Activated T-helper 17 cell treated with anti-CD3 and anti-CD28 coated beads, Interleukin-2, amount 50 U/mL, for 72 hours (primary cell): ENCODE measurements at regions not wholly inside any gene's neighbourhood (a gene's known extent, or its start where the extent isn't known, plus 50 kb on each side); places are given as distances from the start of the nearest gene placed in this dataset.
"Not testable (repeated sequence)": the region's sequence is repeated elsewhere in the genome, so short reads cannot be mapped to it uniquely, and the experiment has no call there.

Experiments
- ATAC-seq: fragments of 150-1000 bp; cut with Tn5 transposase; replicated peaks from 2 replicates; pipeline ENCODE4 v1.10.0; 2021; ENCODE audit warnings: mild to moderate bottlenecking, moderate library complexity
- H3K27ac Mint-ChIP-seq: one replicate; pipeline ENCODE4 v1.8.0; 2022; ENCODE audit warnings: mixed read lengths
- H3K27me3 Mint-ChIP-seq: one replicate; pipeline ENCODE4 v1.8.0; 2022; ENCODE audit warnings: mixed read lengths
- H3K36me3 Mint-ChIP-seq: one replicate; pipeline ENCODE4 v1.8.0; 2022; ENCODE audit warnings: low read depth, mild to moderate bottlenecking, mixed read lengths
- H3K4me1 Mint-ChIP-seq: one replicate; pipeline ENCODE4 v1.8.0; 2022; ENCODE audit warnings: mixed read lengths
- H3K4me3 Mint-ChIP-seq: one replicate; pipeline ENCODE4 v1.8.0; 2022; ENCODE audit warnings: mild to moderate bottlenecking, mixed read lengths
- H3K9me3 Mint-ChIP-seq: one replicate; pipeline ENCODE4 v1.8.0; 2022; ENCODE audit warnings: mixed read lengths

DNA sequence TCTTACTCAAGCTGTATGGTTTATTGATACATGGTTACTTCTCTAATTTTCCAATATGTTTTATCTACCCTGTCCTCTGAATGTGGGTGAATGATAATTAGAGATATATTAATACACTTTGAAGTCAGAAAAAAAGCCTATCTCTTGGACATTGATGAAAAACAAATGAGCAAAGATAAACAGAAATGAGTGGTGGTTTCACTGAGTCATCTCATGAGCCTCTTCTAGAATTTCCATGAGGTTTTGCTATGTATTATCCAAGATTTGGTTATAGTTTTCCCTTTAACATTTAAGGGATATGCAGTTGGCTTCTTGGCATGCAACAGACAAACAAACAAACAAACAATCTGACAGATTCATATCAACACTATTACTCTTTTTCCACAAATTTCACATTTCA, 586.8 kb downstream of the RFPL4B start:
- Mint-ChIP-seq H3K4me1 (no peaks in the 10 kb centered on the region), H3K4me3 (no peak overlapping the region), H3K9me3 (no peaks in the 10 kb centered on the region), H3K27ac (no peak overlapping the region), H3K36me3 (no peaks in the 10 kb centered on the region), H3K27me3 (no peaks in the 10 kb centered on the region)
- no peak for ATAC-seq

DNA sequence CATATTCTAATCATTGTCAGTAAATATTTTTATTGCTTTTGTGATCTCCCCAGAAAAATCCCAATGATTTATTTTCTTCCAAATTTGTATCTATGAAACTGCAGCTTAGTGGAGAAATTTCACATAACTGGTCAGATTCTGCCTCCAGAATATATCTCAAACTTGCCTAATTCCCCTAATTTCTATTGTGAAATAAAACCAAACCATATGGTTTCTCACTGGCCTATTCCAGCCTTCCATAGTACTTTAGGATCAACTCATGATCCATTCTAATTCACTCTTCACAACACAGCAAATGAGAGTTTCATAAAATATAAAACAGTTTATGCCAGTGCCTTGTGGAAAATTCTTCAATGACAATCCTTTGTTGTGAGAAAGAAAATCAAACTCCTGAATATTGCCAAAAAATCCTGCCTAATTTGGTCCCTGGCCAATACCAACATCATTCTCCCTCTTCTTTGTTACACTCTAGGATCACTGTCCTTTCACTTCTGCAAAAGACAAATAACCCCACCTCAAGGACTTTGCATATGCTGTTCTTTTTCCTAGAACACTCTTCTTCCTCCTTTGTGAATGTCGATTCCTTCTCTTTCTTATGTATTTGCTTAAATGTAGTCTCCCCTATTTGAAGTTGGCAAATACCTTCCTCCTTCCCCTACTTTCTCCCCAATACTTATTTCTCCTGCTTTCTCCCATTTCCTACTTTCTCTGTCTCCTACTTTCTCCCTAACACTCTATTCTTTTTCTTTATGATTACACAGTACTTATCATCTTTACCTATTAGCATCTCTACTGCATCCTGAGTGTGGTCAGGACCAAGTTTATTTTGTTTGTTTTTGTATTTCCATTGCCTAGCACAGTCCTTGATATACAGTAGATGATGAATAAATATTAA, 587.5 kb downstream of the RFPL4B start:
- Mint-ChIP-seq H3K9me3 (no peaks in the 10 kb centered on the region), H3K27me3 (no peaks in the 10 kb centered on the region), H3K4me3 (no peak overlapping the region), H3K27ac (no peak overlapping the region), H3K4me1 (no peaks in the 10 kb centered on the region), H3K36me3 (no peaks in the 10 kb centered on the region)
- ATAC-seq = no peak

DNA sequence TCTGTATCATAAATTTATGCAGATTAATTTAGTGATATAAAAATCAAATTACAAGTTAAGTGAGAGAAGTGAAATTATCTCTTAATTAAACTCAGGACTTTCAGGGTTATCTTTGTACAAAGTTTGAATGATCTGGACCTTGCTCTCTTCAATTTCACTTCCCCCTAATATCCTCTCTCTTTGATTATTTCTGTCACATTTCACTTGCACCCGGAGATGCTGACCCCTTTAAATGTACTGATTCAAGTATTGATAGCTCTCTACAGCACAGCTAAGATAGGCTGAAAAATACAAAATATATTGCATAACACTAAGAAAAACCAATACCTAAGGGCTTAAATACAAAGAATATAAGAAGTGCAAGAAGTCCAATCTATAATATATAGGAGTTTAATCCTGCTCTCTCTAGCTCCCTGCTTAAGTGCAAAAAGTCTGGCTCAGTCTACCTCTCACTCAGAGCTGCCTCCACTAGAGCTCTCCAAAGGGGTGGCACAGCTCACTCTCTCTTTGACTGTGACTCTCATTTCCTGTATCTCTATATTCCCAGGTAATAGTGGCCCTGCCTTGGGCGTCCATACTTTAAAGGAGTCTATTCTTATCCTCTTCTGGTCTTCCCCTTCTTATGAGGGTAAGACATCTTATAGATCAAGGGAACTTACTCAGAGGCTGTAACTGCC, 588.4 kb downstream of the RFPL4B start:
- no peaks in the 10 kb centered on the region for H3K36me3 Mint-ChIP-seq
- no peaks in the 10 kb centered on the region for H3K27me3 Mint-ChIP-seq
- H3K9me3 Mint-ChIP-seq = no peaks in the 10 kb centered on the region
- H3K4me1 Mint-ChIP-seq = no peaks in the 10 kb centered on the region
- no peak for ATAC-seq
- H3K4me3 Mint-ChIP-seq = no peak overlapping the region
- no peak overlapping the region for H3K27ac Mint-ChIP-seq

DNA sequence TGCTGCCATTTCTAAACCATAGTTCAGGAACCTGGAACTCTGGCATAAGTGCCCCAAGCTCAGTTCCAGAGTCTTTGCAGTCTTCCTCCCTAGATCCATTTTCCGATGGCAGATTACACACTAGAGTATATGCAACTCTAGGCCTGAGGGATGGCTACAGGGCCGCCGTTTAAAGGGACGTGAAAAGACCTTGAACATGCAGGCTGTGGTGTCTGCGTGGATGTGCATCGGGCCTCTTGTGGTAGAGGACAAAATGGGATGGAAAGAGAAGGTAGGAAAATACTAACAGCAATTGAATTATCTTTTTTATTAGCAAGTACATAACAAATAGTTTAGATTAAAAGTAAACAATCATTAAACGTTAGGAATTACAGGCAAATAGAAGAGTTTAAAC, 588.9 kb downstream of the RFPL4B start:
- no peak overlapping the region for H3K4me3 Mint-ChIP-seq
- H3K27ac Mint-ChIP-seq = no peak overlapping the region
- no peaks in the 10 kb centered on the region for H3K36me3 Mint-ChIP-seq
- no peaks in the 10 kb centered on the region for H3K27me3 Mint-ChIP-seq
- H3K9me3 Mint-ChIP-seq = no peaks in the 10 kb centered on the region
- no peaks in the 10 kb centered on the region for H3K4me1 Mint-ChIP-seq
- ATAC-seq = no peak

DNA sequence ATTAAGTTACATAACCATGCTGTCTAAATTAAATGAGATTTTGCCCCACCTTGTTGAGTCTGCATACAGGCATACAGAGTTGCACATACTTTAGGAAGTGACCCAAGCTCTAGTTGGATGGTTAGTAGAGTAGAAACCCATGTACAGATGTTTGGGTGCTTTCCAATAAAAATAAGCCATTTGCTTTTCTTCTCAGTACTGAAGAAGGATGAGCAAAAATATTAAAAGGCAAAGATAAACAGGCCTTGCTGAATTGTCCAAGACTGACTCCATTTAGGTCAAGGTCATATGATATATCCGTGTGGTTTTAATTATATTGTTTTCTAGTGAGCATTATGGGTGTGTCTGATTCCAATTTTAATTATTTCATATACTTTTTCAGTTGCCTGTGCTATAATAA, 589.4 kb downstream of the RFPL4B start:
- Mint-ChIP-seq H3K4me1 (no peaks in the 10 kb centered on the region), H3K9me3 (no peaks in the 10 kb centered on the region), H3K27me3 (no peaks in the 10 kb centered on the region), H3K27ac (no peak overlapping the region), H3K36me3 (no peaks in the 10 kb centered on the region), H3K4me3 (no peak overlapping the region)
- ATAC-seq = no peak

DNA sequence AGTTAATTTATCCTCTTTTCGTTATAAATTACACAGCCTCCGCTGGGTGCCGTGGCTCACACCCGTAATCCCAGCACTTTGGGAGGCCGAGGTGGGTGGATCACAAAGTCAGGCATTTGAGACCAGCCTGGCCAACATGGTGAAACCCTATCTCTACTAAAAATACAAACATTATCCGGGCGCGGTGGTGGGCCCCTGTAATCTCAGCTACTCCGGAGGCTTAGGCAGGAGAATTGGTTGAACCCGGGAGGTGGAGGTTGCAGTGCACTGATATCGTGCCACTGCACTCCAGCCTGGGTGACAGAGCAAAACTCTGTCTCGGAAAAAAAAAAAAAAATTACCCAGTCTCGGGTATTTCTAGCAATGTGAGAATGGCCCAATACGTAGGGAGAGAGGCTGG, 590.6 kb downstream of the RFPL4B start:
- H3K4me3 Mint-ChIP-seq, H3K27me3 Mint-ChIP-seq, H3K27ac Mint-ChIP-seq, H3K4me1 Mint-ChIP-seq, H3K9me3 Mint-ChIP-seq, H3K36me3 Mint-ChIP-seq, ATAC-seq: not testable (repeated sequence)

DNA sequence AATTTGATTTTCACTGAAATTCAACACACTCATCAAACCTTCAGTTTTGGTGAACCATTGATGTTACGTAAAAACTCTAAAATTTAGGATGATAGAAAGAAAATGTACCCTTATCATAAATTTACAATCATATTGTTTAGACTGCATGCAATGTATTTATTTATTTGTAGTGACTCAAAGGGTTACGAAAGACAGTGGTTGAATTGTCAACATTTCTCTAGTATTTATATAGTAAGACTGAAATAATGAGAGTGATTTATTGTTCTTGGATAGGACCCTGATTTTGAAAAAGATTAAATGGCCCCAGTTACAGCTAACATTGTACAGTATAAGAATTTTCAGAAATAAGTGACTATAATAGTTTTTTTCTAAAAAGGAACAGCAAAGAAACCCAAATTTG, 591.5 kb downstream of the RFPL4B start:
- ATAC-seq = no peak
- Mint-ChIP-seq H3K36me3 (no peaks in the 10 kb centered on the region), H3K4me3 (no peak overlapping the region), H3K27me3 (no peaks in the 10 kb centered on the region), H3K4me1 (no peaks in the 10 kb centered on the region), H3K27ac (no peak overlapping the region), H3K9me3 (no peaks in the 10 kb centered on the region)

DNA sequence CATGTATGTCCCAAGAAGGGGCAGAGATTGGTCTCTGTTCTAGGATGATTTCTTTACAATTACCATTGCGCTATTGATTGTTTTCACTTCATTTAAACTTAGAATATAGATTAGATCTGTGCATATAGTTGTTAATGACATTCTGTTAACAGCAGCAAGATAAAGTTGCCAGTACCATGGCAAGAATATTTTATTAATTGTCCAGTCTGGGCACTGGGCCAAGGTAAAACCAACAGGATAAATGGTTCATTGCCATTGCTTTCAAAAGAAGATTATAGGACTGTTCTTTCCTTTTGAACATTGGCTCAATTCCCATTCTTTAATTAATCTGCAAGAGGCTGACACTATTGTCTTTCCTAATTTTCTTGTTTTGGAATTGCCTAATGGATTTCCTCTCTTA, 592.4 kb downstream of the RFPL4B start:
- no peaks in the 10 kb centered on the region for H3K4me1 Mint-ChIP-seq
- ATAC-seq = no peak
- no peak overlapping the region for H3K27ac Mint-ChIP-seq
- no peaks in the 10 kb centered on the region for H3K27me3 Mint-ChIP-seq
- no peaks in the 10 kb centered on the region for H3K36me3 Mint-ChIP-seq
- no peak overlapping the region for H3K4me3 Mint-ChIP-seq
- H3K9me3 Mint-ChIP-seq = no peaks in the 10 kb centered on the region

DNA sequence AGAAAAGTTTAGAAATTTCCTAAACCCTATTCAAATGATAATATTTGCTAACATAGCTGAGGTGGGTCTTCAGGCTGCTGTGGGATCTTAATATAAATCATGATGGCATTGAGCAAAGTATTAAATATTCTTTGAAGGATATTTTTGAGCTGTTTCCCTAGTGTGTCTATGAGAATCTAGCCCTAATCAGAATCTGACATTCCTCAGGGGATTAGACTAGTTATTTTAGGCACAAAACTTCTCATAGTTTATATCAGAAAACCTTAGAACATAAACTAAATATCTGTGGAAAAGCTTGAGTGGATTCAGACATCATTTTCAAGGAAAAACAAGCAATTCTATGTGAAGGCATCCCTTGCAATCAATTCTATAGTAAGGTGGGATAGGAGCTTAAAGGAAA, 594.5 kb downstream of the RFPL4B start:
- H3K9me3 Mint-ChIP-seq = no peaks in the 10 kb centered on the region
- H3K4me3 Mint-ChIP-seq = no peak overlapping the region
- H3K4me1 Mint-ChIP-seq = no peaks in the 10 kb centered on the region
- H3K27me3 Mint-ChIP-seq = no peaks in the 10 kb centered on the region
- H3K36me3 Mint-ChIP-seq = no peaks in the 10 kb centered on the region
- no peak for ATAC-seq
- no peak overlapping the region for H3K27ac Mint-ChIP-seq

DNA sequence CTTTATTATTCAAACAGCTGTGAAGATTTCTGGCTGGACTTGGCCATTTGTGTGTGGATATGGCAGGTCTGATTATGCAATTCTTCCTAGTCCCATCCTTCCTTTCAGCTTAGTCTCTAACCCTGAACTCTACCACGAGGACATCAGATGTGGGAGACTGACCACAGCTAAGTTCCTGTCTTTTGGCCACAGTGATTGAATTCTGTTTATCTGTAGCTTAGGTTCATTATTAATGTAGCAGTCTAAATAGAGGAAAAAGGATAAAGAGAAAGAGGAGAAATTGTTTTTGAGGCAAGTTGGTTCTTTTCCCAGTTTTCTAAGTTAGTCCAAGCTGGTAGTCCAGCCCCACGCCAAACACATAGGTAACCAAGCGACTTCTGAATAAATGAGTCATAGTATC, 598.9 kb downstream of the RFPL4B start:
- Mint-ChIP-seq H3K27ac (no peak overlapping the region), H3K4me1 (no peaks in the 10 kb centered on the region), H3K36me3 (no peaks in the 10 kb centered on the region), H3K4me3 (no peak overlapping the region), H3K9me3 (peaks cover 4% of the 10 kb centered on the region), H3K27me3 (no peaks in the 10 kb centered on the region)
- ATAC-seq = no peak

DNA sequence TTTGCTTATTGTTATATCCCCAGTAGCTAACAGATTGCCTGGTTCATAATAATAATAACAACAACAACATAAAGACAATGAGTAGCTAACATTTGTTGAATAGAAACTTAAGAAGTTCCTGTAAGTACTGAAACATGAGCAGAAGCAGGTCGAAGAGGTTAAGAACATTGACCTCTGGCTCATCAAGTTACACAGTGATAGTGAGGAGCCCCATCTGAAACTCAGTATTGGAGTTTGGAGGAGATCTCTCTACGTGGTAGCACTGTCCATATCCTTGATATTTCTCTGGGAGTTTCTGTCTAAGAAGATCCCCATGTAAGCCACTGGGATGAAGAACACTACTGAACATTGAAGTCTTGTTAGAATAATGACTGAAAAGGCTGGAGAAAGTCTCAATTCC, 600.4 kb downstream of the RFPL4B start:
- Mint-ChIP-seq H3K36me3 (no peaks in the 10 kb centered on the region), H3K4me1 (no peaks in the 10 kb centered on the region), H3K4me3 (no peak overlapping the region), H3K27ac (no peak overlapping the region), H3K9me3 (peaks cover 7% of the 10 kb centered on the region), H3K27me3 (no peaks in the 10 kb centered on the region)
- ATAC-seq = no peak

DNA sequence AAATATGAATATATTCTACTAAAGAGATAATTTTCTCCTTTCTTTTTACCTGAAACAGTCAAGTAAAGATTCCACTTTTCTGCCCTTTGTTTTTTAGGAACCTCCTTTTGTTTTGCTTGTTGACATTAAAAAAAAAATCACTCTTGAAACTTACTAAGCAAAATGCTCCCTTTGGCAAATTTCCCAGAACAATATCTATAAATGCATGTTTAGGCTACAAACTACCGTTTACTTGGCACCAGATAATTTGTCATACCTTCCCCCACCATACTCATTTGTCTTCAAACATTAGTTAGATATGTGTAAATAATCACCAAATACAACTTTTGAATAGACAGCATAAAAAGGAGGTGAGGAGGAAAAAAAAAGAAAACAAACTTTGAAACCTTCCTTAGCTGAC, 604.7 kb downstream of the RFPL4B start:
- Mint-ChIP-seq H3K36me3 (no peaks in the 10 kb centered on the region), H3K4me1 (no peaks in the 10 kb centered on the region), H3K4me3 (no peak overlapping the region), H3K9me3 (peaks cover 10% of the 10 kb centered on the region), H3K27ac (no peak overlapping the region), H3K27me3 (no peaks in the 10 kb centered on the region)
- no peak for ATAC-seq

DNA sequence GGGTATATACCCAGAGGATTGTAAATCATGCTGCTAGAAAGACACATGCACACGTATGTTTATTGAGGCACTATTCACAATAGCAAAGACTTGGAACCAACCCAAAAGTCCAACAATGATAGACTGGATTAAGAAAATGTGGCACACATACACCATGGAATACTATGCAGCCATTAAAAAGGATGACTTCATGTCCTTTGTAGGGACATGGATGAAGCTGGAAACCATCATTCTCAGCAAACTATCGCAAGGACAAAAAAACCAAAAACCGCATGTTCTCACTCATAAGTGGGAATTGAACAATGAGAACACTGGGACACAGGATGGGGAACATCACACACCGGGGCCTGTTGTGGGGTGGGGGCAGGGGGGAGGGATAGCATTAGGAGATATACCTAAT, 608.6 kb downstream of the RFPL4B start:
- not testable (repeated sequence) for H3K9me3 Mint-ChIP-seq, H3K4me1 Mint-ChIP-seq, H3K36me3 Mint-ChIP-seq, H3K27me3 Mint-ChIP-seq, H3K4me3 Mint-ChIP-seq, ATAC-seq, H3K27ac Mint-ChIP-seq

DNA sequence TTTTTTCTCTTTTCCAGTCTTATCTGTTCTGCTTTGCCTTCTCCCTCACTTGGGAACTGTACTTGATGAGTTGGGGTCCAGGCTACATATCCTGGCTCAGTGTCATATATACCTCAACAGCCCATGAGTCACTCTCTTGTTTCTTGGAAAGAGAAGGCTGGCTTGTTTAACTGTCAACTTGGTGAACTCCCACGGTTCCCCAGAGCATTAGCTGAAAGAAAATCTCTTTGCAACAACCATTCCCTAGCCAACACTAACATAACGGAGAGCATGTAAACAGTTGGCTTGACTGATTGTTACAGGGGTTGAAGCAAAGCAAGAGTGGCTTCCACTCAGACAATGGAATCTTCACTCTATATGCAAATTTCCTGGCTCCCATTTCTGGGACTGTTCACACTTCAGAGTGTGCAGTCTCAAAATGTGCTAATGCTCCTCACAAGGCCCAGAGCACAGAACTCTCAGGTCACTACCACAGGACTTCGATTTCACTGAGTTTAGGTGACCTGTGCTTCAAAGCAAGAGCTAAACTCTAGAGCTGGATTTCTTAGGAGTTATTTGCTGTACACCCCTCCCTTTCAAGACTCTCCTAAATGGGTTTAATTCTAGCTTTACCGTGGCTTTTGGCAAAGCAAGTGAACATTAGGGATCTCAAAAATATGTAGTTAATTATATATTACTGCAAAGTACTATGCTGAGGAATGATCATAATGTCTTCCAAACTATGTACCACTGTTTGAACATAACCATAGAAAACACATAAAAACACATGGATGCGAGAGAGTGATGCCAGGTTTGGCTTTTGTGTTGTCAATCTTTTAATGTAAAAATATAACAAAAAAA, 609.8 kb downstream of the RFPL4B start:
- H3K4me1 Mint-ChIP-seq = no peaks in the 10 kb centered on the region
- no peaks in the 10 kb centered on the region for H3K27me3 Mint-ChIP-seq
- no peaks in the 10 kb centered on the region for H3K36me3 Mint-ChIP-seq
- H3K9me3 Mint-ChIP-seq = peaks cover 3% of the 10 kb centered on the region
- H3K27ac Mint-ChIP-seq = no peak overlapping the region
- ATAC-seq = no peak
- no peak overlapping the region for H3K4me3 Mint-ChIP-seq

DNA sequence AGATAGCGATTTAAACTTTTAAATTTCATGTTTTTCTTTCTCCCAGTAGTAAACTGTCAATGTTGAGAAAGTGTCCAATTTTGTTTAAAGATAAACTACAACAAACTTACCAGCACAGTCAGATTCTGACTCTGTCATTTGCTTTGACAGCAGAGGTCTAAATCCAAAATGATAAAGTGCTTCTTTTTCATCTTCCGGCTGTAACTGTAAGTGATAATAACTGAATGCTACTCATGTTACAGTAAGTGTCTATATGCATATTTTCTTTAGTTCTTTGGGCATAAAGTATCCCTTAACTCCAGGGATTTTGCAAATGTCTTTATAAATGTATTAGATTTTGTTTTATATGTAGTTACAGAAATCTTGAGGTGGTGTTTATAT, 610.4 kb downstream of the RFPL4B start:
- Mint-ChIP-seq H3K36me3 (no peaks in the 10 kb centered on the region), H3K9me3 (peaks cover 3% of the 10 kb centered on the region), H3K27me3 (no peaks in the 10 kb centered on the region), H3K4me1 (no peaks in the 10 kb centered on the region), H3K27ac (no peak overlapping the region), H3K4me3 (no peak overlapping the region)
- no peak for ATAC-seq
